Fibroblast of lung (primary cell): ENCODE measurements at regions not wholly inside any gene's neighbourhood (a gene's known extent, or its start where the extent isn't known, plus 50 kb on each side); places are given as distances from the start of the nearest gene placed in this dataset.

Experiments
- DNase-seq, 2 donors: peaks; one replicate each; pipeline versions ENCODE4 v3.0.0 to v3.0.0-alpha.2; 2010; ENCODE audit warnings: low read depth in 2 of 2
- H2AFZ ChIP-seq: 2 replicates; pipeline ENCODE4 v1.5.1; 2012; ENCODE audit warnings: low read length, control low read depth, inconsistent platforms
- H3K27ac ChIP-seq: 2 replicates; pipeline ENCODE4 v1.5.1; 2011; ENCODE audit warnings: low read length, control low read depth; ENCODE audit not compliant: insufficient read depth
- H3K27me3 ChIP-seq: 2 replicates; pipeline ENCODE4 v1.5.1; 2011; ENCODE audit warnings: mild to moderate bottlenecking, low read length; ENCODE audit not compliant: control insufficient read depth, insufficient read depth
- H3K36me3 ChIP-seq: 2 replicates; pipeline ENCODE4 v1.5.1; 2011; ENCODE audit warnings: low read length; ENCODE audit not compliant: control insufficient read depth, insufficient read depth
- H3K4me1 ChIP-seq: 2 replicates; pipeline ENCODE4 v1.5.1; 2011; ENCODE audit warnings: low read length; ENCODE audit not compliant: control insufficient read depth, insufficient read depth; ENCODE audit errors: extremely low read depth
- H3K4me2 ChIP-seq: 2 replicates; pipeline ENCODE4 v1.5.1; 2011; ENCODE audit warnings: low read length, control low read depth; ENCODE audit not compliant: insufficient read depth; ENCODE audit errors: extremely low read depth
- H3K4me3 ChIP-seq, 4 experiments: fragments of 200-600 bp in 1 of 4; sonication (generic) in 1 of 4; replicated peaks in 1 of 4; 2 replicates each; pipeline ENCODE4 v1.5.1; 2011 to 2016; ENCODE audit warnings: low read length in 4 of 4, low read depth in 3 of 4, mild to moderate bottlenecking in 3 of 4, control low read depth in 2 of 4, inconsistent platforms in 1 of 4, mixed read lengths in 1 of 4; ENCODE audit not compliant: insufficient read depth in 1 of 4; ENCODE audit errors: control extremely low read depth in 1 of 4
- H3K79me2 ChIP-seq: 2 replicates; pipeline ENCODE4 v1.5.1; 2012; ENCODE audit warnings: mild to moderate bottlenecking, low read length, inconsistent platforms; ENCODE audit not compliant: control insufficient read depth, insufficient read depth
- H3K9ac ChIP-seq: 2 replicates; pipeline ENCODE4 v1.5.1; 2011; ENCODE audit warnings: mild to moderate bottlenecking, low read length, control low read depth; ENCODE audit not compliant: insufficient read depth
- H3K9me3 ChIP-seq: 2 replicates; pipeline ENCODE4 v1.5.1; 2012; ENCODE audit warnings: low read depth, low read length; ENCODE audit not compliant: control insufficient read depth, insufficient read depth
- H4K20me1 ChIP-seq: 2 replicates; pipeline ENCODE4 v1.5.1; 2011; ENCODE audit warnings: low read length; ENCODE audit not compliant: control insufficient read depth, insufficient read depth; ENCODE audit errors: extremely low read depth
- EZH2 ChIP-seq: IDR thresholded peaks from 2 replicates; pipeline ENCODE4 v1.5.1; 2012; ENCODE audit warnings: low read length, control low read depth, mild to moderate bottlenecking; ENCODE audit errors: missing control alignments
- TF ChIP-seq, protein P1 (sequence below), 2 donors: IDR thresholded peaks in 1 of 2; conservative IDR thresholded peaks in 1 of 2; 1 replicate in 1 of 2; 2 replicates in 1 of 2; pipeline ENCODE4 v1.5.1; 2011 to 2012; ENCODE audit warnings: low read length in 2 of 2, control low read depth in 1 of 2, inconsistent platforms in 1 of 2, low read depth in 1 of 2, mild to moderate bottlenecking in 1 of 2

DNA sequence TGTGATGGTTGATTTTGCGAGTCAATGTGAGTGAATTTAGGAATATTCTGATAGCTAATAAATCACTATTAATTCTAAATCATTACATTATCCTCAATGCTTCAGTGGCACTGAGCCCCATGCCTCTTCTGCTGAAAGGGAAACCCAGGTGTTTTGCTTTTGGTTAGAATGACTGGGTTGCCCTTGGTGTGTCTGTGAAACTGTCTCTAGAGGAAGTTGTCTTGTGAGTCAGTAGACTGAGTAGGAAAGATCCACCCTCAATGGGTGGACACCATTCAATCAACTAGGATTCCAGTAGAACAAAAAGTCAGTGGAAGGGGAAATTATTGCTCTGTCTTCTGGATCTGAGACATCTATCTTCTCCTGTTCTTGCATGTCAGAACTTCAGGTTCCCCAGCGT, 472.4 kb downstream of the ANKRD7 start:
- no peak overlapping the region for H2AFZ ChIP-seq
- H3K4me3 ChIP-seq: no peak overlapping the region
- no peaks in the 10 kb centered on the region for H3K79me2 ChIP-seq
- H3K9ac ChIP-seq: no peak overlapping the region
- no peak overlapping the region for H3K4me2 ChIP-seq
- H3K4me1 ChIP-seq: no peaks in the 10 kb centered on the region
- no peaks in the 10 kb centered on the region for H3K9me3 ChIP-seq
- no peaks in the 10 kb centered on the region for H3K27me3 ChIP-seq
- no peak for DNase-seq
- no peaks in the 10 kb centered on the region for H3K36me3 ChIP-seq
- no peaks in the 10 kb centered on the region for H4K20me1 ChIP-seq
- TF ChIP-seq, protein P1, sequence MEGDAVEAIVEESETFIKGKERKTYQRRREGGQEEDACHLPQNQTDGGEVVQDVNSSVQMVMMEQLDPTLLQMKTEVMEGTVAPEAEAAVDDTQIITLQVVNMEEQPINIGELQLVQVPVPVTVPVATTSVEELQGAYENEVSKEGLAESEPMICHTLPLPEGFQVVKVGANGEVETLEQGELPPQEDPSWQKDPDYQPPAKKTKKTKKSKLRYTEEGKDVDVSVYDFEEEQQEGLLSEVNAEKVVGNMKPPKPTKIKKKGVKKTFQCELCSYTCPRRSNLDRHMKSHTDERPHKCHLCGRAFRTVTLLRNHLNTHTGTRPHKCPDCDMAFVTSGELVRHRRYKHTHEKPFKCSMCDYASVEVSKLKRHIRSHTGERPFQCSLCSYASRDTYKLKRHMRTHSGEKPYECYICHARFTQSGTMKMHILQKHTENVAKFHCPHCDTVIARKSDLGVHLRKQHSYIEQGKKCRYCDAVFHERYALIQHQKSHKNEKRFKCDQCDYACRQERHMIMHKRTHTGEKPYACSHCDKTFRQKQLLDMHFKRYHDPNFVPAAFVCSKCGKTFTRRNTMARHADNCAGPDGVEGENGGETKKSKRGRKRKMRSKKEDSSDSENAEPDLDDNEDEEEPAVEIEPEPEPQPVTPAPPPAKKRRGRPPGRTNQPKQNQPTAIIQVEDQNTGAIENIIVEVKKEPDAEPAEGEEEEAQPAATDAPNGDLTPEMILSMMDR (conservative IDR thresholded peaks at IDR 0.05 in 1 of 2, IDR thresholded peaks at IDR 0.05 in 1 of 2; ENCODE audit: low read depth in 1 of 2, low read length in 2 of 2): no peak
- no peak for TF ChIP-seq EZH2
- no peak overlapping the region for H3K27ac ChIP-seq

DNA sequence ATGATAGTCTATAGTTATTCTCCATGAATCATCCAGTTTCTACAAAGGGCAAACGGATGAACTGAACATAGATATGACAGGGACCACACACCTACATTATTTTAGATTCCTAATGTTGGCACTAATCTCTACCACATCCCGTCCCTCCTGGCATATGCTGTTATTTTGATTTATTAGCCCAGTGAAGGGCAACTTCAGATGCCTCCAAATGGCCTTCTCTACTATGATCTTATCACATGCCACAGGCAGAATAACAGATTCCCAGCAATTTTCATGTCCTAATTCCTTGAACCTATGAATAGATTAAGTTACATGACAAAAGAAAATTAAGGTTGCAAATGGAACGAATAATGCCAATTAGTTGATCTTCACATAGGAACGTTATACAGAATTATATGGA, 474.7 kb downstream of the ANKRD7 start:
- no peak overlapping the region for H2AFZ ChIP-seq
- no peak overlapping the region for H3K4me3 ChIP-seq
- TF ChIP-seq EZH2: no peak
- TF ChIP-seq, protein P1 (conservative IDR thresholded peaks at IDR 0.05 in 1 of 2, IDR thresholded peaks at IDR 0.05 in 1 of 2; ENCODE audit: low read depth in 1 of 2, low read length in 2 of 2): no peak
- H3K9ac ChIP-seq: no peak overlapping the region
- H3K4me2 ChIP-seq: no peak overlapping the region
- H3K27ac ChIP-seq: no peak overlapping the region
- H4K20me1 ChIP-seq: no peaks in the 10 kb centered on the region
- no peak for DNase-seq
- H3K27me3 ChIP-seq: no peaks in the 10 kb centered on the region
- no peaks in the 10 kb centered on the region for H3K4me1 ChIP-seq
- H3K36me3 ChIP-seq: no peaks in the 10 kb centered on the region
- H3K9me3 ChIP-seq: no peaks in the 10 kb centered on the region
- H3K79me2 ChIP-seq: no peaks in the 10 kb centered on the region

DNA sequence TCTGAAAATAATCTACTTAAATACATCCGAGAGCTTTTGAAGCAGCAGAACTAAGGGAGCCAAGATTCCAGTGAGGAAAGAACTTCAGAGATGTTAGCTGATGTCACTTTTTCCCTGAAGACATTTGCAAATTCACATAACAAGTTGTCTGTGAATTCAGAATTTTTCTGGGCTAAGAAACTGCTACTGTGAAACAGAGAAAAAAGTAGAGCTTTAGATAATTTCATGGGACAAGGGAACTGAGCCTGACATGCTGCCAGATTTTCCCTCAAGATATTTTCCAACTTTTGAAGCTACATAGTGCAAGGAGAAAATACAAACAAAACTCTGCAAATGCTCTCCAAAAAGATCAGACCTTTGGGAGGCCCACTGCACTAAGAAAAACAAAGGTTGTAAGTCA, 484.2 kb downstream of the ANKRD7 start:
- Histone ChIP-seq H3K4me1 (no peaks in the 10 kb centered on the region), H3K9me3 (no peaks in the 10 kb centered on the region), H3K27ac (no peak overlapping the region), H3K36me3 (no peaks in the 10 kb centered on the region), H3K9ac (no peak overlapping the region), H3K4me2 (no peak overlapping the region), H2AFZ (no peak overlapping the region), H3K4me3 (no peak overlapping the region), H3K27me3 (no peaks in the 10 kb centered on the region), H3K79me2 (no peaks in the 10 kb centered on the region), H4K20me1 (no peaks in the 10 kb centered on the region)
- no peak for DNase-seq
- no peak for TF ChIP-seq EZH2
- TF ChIP-seq, protein P1 (conservative IDR thresholded peaks at IDR 0.05 in 1 of 2, IDR thresholded peaks at IDR 0.05 in 1 of 2; ENCODE audit: low read depth in 1 of 2, low read length in 2 of 2): no peak
